ENCODE measurements at regions not wholly inside any gene's neighbourhood (a gene's known extent, or its start where the extent isn't known, plus 50 kb on each side); places are given as distances from the start of the nearest gene placed in this dataset.

DNA sequence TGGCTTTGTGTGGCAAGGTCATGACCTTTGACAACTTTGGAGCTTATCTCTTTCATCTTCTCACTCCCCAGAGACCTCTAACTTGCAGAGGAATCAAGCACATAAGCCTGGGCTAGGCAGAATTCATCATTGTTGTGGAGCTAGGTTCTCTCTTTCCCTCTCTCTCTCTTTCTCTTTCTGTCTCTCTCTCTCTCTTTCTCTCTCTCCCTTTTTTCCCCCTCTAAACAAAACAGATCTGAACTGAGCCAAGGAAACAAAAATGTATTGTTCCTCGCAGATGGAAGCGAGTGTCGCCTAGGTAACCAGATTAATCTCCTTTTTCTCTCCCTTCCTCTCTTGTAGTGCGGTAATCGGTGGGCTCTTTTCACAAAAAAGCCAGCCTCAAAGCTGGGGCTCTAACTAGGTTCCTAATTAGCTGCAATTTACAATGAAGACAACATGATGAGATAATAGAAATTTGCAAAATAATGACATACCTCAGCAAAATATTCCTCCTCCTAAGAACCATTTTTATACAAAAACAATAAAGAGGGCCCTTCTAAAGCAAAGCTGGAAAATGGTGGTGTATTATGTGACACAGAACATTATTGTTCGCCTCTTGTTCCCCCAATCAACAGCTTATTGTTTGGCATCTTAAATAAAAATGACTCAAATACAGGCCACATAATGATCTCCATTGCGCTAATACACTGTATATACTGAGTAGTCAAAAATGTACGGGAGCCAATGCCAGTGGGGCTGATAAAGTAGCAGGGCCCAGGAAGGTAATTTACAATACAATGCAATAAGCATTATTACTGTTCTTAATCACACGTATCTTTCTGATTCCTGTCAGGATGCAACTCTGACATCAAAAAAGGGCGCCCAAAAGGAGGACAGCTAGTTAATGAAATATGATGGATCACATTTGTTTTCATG, 65.7 kb upstream of the SOX5 start:
- Histone ChIP-seq H4K8ac (ENCODE audit: low read depth in 2 of 2, low read length in 2 of 2) (no peak overlapping the region), H3K4me2 (ENCODE audit: low read depth, low read length) (no peak overlapping the region), H3K4me3 (ENCODE audit: insufficient read depth, low read depth, low read length) (no peak overlapping the region), H3K4me1 (ENCODE audit: control insufficient read depth, insufficient read depth, low read length) (no peaks in the 10 kb centered on the region), H3K23ac (ENCODE audit: low read depth, low read length) (no peak overlapping the region), H2BK5ac (ENCODE audit: low read depth, low read length, poor library complexity, severe bottlenecking) (no peak overlapping the region), H3K56ac (ENCODE audit: extremely low read depth, insufficient read depth, low read length) (no peak overlapping the region), H2BK20ac (ENCODE audit: low read depth, low read length) (no peak overlapping the region), H3K79me1 (ENCODE audit: low read depth in 1 of 2, low read length in 2 of 2) (no peaks in the 10 kb centered on the region; a peak in 1 of 4 replicates), H2AK9ac (replicated peaks; ENCODE audit: low read depth, low read length, poor library complexity) (no peak overlapping the region), H3K18ac (ENCODE audit: low read depth, low read length) (no peak overlapping the region), H3K14ac (replicated peaks; ENCODE audit: low read depth, low read length) (no peak overlapping the region), H4K20me1 (ENCODE audit: insufficient read depth, low read length) (no peaks in the 10 kb centered on the region), H4K5ac (ENCODE audit: low read depth, low read length) (no peak overlapping the region), H3K36me3 (ENCODE audit: control insufficient read depth, insufficient read depth, low read length) (no peaks in the 10 kb centered on the region), H3K9me1 (ENCODE audit: insufficient read depth, low read length) (no peaks in the 10 kb centered on the region; the same call in 1 of the 2 replicates), H3K4ac (ENCODE audit: low read depth, low read length) (no peak overlapping the region), H3K27ac (ENCODE audit: insufficient read depth, low read length) (no peak overlapping the region), H2BK15ac (ENCODE audit: low read depth, low read length) (no peak overlapping the region), H4K91ac (ENCODE audit: insufficient read depth, low read depth, low read length) (no peak overlapping the region), H3K9me3 (ENCODE audit: control insufficient read depth, insufficient read depth, low read length) (no peaks in the 10 kb centered on the region), H2AFZ (replicated peaks; ENCODE audit: low read length, poor library complexity) (no peak overlapping the region), H3K27me3 (ENCODE audit: control insufficient read depth, insufficient read depth, low read length) (no peaks in the 10 kb centered on the region), H3K9ac (ENCODE audit: low read depth, low read length) (no peak overlapping the region), H2BK120ac (ENCODE audit: low read depth, low read length) (no peak overlapping the region), H2AK5ac (ENCODE audit: low read depth, low read length) (no peak overlapping the region)
- in situ Hi-C loops (cut with MboI; ENCODE audit: low sequenced_read_pairs): no loop called here
- DNase-seq (no peak), ATAC-seq (ENCODE audit: low read depth) (no peak)
- ChIA-PET POLR2A (ENCODE audit: unreplicated experiment) (no interaction called here), CTCF (no interaction called here)
- dilution Hi-C loops (cut with HindIII; ENCODE audit: low sequenced_read_pairs, unreplicated experiment): no loop called here
- no CpG with 5 or more reads among the region's 10 CpGs for WGBS, 2 experiments (ENCODE audit: extremely low coverage in 2 of 2, insufficient read length in 1 of 2)
- intact Hi-C loops (cut with micrococcal nuclease): no loop called here
- no TSS peak for BruUV-seq (replicated peaks)
- TF ChIP-seq CHD1 (IDR thresholded peaks at IDR 0.05; ENCODE audit: low read depth, low read length) (no peak), FOS (IDR thresholded peaks at IDR 0.05; ENCODE audit: low read depth, low read length) (no peak), RAD21 (IDR thresholded peaks at IDR 0.05; ENCODE audit: low read length) (no peak), CEBPB (IDR thresholded peaks at IDR 0.05; ENCODE audit: low read depth, low read length) (no peak), NFE2L2 (IDR thresholded peaks at IDR 0.05; ENCODE audit: low read depth, low read length) (no peak), MAZ (IDR thresholded peaks at IDR 0.05; ENCODE audit: borderline replicate concordance, low read depth, low read length) (no peak), MAFK (IDR thresholded peaks at IDR 0.05; ENCODE audit: low read depth, low read length) (no peak), SMC3 (IDR thresholded peaks at IDR 0.05; ENCODE audit: low read depth, low read length) (no peak), RFX5 (IDR thresholded peaks at IDR 0.05; ENCODE audit: low read depth, low read length) (no peak), BHLHE40 (IDR thresholded peaks at IDR 0.05; ENCODE audit: low read depth, low read length) (no peak), MXI1 (IDR thresholded peaks at IDR 0.05; ENCODE audit: borderline replicate concordance, low read depth, low read length) (no peak), RCOR1 (IDR thresholded peaks at IDR 0.05; ENCODE audit: insufficient replicate concordance, low read length) (no peak)
- TF ChIP-seq, protein P1, sequence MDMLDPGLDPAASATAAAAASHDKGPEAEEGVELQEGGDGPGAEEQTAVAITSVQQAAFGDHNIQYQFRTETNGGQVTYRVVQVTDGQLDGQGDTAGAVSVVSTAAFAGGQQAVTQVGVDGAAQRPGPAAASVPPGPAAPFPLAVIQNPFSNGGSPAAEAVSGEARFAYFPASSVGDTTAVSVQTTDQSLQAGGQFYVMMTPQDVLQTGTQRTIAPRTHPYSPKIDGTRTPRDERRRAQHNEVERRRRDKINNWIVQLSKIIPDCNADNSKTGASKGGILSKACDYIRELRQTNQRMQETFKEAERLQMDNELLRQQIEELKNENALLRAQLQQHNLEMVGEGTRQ (IDR thresholded peaks at IDR 0.05; ENCODE audit: low read depth, low read length): no peak
- TF ChIP-seq, protein P2, sequence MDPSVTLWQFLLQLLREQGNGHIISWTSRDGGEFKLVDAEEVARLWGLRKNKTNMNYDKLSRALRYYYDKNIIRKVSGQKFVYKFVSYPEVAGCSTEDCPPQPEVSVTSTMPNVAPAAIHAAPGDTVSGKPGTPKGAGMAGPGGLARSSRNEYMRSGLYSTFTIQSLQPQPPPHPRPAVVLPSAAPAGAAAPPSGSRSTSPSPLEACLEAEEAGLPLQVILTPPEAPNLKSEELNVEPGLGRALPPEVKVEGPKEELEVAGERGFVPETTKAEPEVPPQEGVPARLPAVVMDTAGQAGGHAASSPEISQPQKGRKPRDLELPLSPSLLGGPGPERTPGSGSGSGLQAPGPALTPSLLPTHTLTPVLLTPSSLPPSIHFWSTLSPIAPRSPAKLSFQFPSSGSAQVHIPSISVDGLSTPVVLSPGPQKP (IDR thresholded peaks at IDR 0.05; ENCODE audit: borderline replicate concordance, low read depth, low read length): no peak
- TF ChIP-seq, protein P3, sequence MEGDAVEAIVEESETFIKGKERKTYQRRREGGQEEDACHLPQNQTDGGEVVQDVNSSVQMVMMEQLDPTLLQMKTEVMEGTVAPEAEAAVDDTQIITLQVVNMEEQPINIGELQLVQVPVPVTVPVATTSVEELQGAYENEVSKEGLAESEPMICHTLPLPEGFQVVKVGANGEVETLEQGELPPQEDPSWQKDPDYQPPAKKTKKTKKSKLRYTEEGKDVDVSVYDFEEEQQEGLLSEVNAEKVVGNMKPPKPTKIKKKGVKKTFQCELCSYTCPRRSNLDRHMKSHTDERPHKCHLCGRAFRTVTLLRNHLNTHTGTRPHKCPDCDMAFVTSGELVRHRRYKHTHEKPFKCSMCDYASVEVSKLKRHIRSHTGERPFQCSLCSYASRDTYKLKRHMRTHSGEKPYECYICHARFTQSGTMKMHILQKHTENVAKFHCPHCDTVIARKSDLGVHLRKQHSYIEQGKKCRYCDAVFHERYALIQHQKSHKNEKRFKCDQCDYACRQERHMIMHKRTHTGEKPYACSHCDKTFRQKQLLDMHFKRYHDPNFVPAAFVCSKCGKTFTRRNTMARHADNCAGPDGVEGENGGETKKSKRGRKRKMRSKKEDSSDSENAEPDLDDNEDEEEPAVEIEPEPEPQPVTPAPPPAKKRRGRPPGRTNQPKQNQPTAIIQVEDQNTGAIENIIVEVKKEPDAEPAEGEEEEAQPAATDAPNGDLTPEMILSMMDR (conservative IDR thresholded peaks at IDR 0.05; ENCODE audit: low read depth, low read length): no peak

Measured in IMR-90 (cell line).